ENCODE measurements at regions not wholly inside any gene's neighbourhood (a gene's known extent, or its start where the extent isn't known, plus 50 kb on each side); places are given as distances from the start of the nearest gene placed in this dataset.

DNA sequence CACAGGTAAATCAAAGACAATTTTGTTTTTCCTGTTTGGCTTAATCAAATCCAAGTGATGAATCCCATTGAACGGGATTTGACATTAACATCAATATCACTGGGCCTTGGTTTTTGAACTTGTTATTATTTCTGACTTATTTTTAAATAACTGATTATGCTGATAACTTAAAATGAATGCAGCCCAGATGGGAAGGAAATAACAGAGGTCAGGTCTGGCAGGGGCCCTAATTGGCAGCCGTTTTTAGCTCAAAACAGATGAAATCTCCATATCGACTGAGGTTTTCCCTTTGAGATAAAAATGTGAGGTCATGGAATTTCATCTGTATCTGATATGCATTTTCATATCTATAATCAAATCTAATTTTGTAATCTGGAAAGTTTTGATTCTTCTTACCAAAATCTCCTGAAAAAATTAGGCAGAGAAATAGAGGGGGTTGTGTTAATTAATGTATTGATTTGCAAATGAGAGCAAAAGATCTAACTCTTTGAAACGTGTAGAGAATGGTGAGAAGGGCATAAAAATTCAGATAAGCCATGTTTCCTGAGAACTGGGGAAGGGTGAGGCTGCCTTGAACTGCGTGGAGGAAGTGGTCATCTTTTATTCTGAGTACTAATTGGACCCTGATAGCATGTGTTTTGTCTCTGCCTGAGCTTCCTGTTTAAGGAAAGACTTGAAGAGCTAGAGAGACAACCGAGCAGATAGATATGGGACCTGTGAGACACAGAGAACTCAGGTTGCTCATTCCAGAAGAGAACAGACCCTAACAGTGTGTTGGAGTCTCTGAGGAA is 98.2 kb upstream of the C1QTNF9B start:
- peaks cover 0 to 5% (median 0%) of the 10 kb centered on the region in 7 donors for H3K9me3 Mint-ChIP-seq
- Histone ChIP-seq H3K4me2 (replicated peaks; ENCODE audit: extremely low read depth, low read length, poor library complexity, severe bottlenecking) (no peak overlapping the region), H3K9ac (ENCODE audit: insufficient read depth, low read length, poor library complexity, severe bottlenecking) (no peak overlapping the region), H3K9me3 (replicated peaks in 1 of 2; ENCODE audit: control insufficient read depth in 1 of 2, insufficient read depth in 1 of 2, low read length in 2 of 2) (no peaks in the 10 kb centered on the region), H3K27me3 (ENCODE audit: control insufficient read depth in 2 of 2, insufficient read depth in 2 of 2, low read length in 2 of 2) (no peaks in the 10 kb centered on the region), H2AFZ (ENCODE audit: insufficient read depth, low read depth, low read length, poor library complexity, severe bottlenecking) (no peak overlapping the region), H3K4me1 (ENCODE audit: control insufficient read depth in 1 of 2, insufficient read depth in 2 of 2, low read length in 2 of 2) (no peaks in the 10 kb centered on the region), H4K20me1 (ENCODE audit: insufficient read depth, low read length) (no peaks in the 10 kb centered on the region), H3K79me2 (ENCODE audit: insufficient read depth, low read length) (no peaks in the 10 kb centered on the region), H3K36me3 (replicated peaks in 1 of 2; ENCODE audit: control insufficient read depth in 1 of 2, insufficient read depth in 2 of 2, low read length in 2 of 2) (no peaks in the 10 kb centered on the region), H3K27ac (ENCODE audit: low read depth in 1 of 2, low read length in 2 of 2) (no peak overlapping the region), H3K4me3 (replicated peaks in 1 of 3; ENCODE audit: low read depth in 2 of 3, low read length in 3 of 3) (no peak overlapping the region)
- intact Hi-C loops (cut with micrococcal nuclease): no loop called here
- no peak overlapping the region for H3K27ac Mint-ChIP-seq
- TF ChIP-seq, protein P1, sequence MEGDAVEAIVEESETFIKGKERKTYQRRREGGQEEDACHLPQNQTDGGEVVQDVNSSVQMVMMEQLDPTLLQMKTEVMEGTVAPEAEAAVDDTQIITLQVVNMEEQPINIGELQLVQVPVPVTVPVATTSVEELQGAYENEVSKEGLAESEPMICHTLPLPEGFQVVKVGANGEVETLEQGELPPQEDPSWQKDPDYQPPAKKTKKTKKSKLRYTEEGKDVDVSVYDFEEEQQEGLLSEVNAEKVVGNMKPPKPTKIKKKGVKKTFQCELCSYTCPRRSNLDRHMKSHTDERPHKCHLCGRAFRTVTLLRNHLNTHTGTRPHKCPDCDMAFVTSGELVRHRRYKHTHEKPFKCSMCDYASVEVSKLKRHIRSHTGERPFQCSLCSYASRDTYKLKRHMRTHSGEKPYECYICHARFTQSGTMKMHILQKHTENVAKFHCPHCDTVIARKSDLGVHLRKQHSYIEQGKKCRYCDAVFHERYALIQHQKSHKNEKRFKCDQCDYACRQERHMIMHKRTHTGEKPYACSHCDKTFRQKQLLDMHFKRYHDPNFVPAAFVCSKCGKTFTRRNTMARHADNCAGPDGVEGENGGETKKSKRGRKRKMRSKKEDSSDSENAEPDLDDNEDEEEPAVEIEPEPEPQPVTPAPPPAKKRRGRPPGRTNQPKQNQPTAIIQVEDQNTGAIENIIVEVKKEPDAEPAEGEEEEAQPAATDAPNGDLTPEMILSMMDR (IDR thresholded peaks at IDR 0.05): no peak
- H3K4me1 Mint-ChIP-seq: no peaks in the 10 kb centered on the region
- no peaks in the 10 kb centered on the region for H3K36me3 Mint-ChIP-seq
- H3K4me3 Mint-ChIP-seq: no peak overlapping the region
- no peak for DNase-seq
- WGBS (ENCODE audit: insufficient coverage): 6% methylated on average over 2 of the region's 6 CpGs
- H3K27me3 Mint-ChIP-seq (ENCODE audit: low read depth in 3 of 3): peaks cover 3 to 5% (median 4%) of the 10 kb centered on the region in 3 donors

DNA sequence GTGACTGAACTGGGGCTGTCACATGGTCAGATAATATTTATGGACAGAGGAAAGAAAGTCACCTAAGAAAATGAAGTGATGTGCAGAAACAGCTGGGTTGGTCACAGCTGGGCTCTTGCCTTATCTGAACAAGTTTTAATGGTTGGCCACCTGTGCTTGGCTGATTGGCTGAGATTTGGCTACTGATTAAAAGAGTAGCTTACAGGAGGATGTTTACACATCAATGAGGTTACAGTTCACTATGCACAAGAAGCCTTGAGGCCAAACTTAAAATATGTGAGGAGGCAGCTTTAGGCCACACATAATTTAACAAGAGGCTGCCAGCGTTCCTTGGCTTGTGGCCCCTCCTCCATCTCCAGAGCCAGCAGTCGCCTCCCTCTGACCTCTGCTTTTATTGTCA is 99.2 kb upstream of the C1QTNF9B start:
- H3K27ac ChIP-seq (ENCODE audit: low read depth in 1 of 2, low read length in 2 of 2): no peak overlapping the region
- no peaks in the 10 kb centered on the region for H3K9me3 ChIP-seq (replicated peaks in 1 of 2; ENCODE audit: control insufficient read depth in 1 of 2, insufficient read depth in 1 of 2, low read length in 2 of 2)
- TF ChIP-seq, protein P1 (IDR thresholded peaks at IDR 0.05): no peak
- WGBS (ENCODE audit: insufficient coverage): 94% methylated on average over 2 of the region's 2 CpGs
- H3K27me3 ChIP-seq (ENCODE audit: control insufficient read depth in 2 of 2, insufficient read depth in 2 of 2, low read length in 2 of 2): no peaks in the 10 kb centered on the region
- H3K79me2 ChIP-seq (ENCODE audit: insufficient read depth, low read length): no peaks in the 10 kb centered on the region
- Mint-ChIP-seq H3K36me3 (no peaks in the 10 kb centered on the region), H3K27ac (no peak overlapping the region), H3K27me3 (ENCODE audit: low read depth in 3 of 3) (peaks cover 0 to 3% (median 2%) of the 10 kb centered on the region in 3 donors), H3K4me3 (no peak overlapping the region), H3K9me3 (peaks cover 0 to 5% (median 0%) of the 10 kb centered on the region in 7 donors), H3K4me1 (no peaks in the 10 kb centered on the region)
- H4K20me1 ChIP-seq (ENCODE audit: insufficient read depth, low read length): no peaks in the 10 kb centered on the region
- intact Hi-C loops (cut with micrococcal nuclease): no loop called here
- no peaks in the 10 kb centered on the region for H3K4me1 ChIP-seq (ENCODE audit: control insufficient read depth in 1 of 2, insufficient read depth in 2 of 2, low read length in 2 of 2)
- H3K4me2 ChIP-seq (replicated peaks; ENCODE audit: extremely low read depth, low read length, poor library complexity, severe bottlenecking): no peak overlapping the region
- H3K36me3 ChIP-seq (replicated peaks in 1 of 2; ENCODE audit: control insufficient read depth in 1 of 2, insufficient read depth in 2 of 2, low read length in 2 of 2): no peaks in the 10 kb centered on the region
- no peak overlapping the region for H3K9ac ChIP-seq (ENCODE audit: insufficient read depth, low read length, poor library complexity, severe bottlenecking)
- H3K4me3 ChIP-seq (replicated peaks in 1 of 3; ENCODE audit: low read depth in 2 of 3, low read length in 3 of 3): no peak overlapping the region
- H2AFZ ChIP-seq (ENCODE audit: insufficient read depth, low read depth, low read length, poor library complexity, severe bottlenecking): no peak overlapping the region
- no peak for DNase-seq
